Ovary (tissue), 3 donors: ENCODE measurements at regions not wholly inside any gene's neighbourhood (a gene's known extent, or its start where the extent isn't known, plus 50 kb on each side); places are given as distances from the start of the nearest gene placed in this dataset.

Experiments used
- CTCF ChIP-seq, 3 donors: fragments of 450-650 bp in 2 of 3; fragments of 200-600 bp in 1 of 3; IDR thresholded peaks; one replicate each; pipeline versions ENCODE4 v1.5.1 to v1.8.0; 2016 to 2022; ENCODE audit warnings: antibody characterized with exemption in 3 of 3, mild to moderate bottlenecking in 1 of 3
- POLR2A ChIP-seq: fragments of 450-650 bp; IDR thresholded peaks from one replicate; pipeline ENCODE4 v1.6.1; 2017; ENCODE audit warnings: antibody characterized with exemption, mild to moderate bottlenecking, moderate library complexity
- donor health status: DM: no; HTN: no; CAD: no.

- TF ChIP-seq CTCF (IDR thresholded peaks at IDR 0.05) (no peak), POLR2A (no peak)
Observed at GRCh38 chr12:4104722-4105244, 168.8 kb upstream of the CCND2 start.
